ENCODE measurements at regions not wholly inside any gene's neighbourhood (a gene's known extent, or its start where the extent isn't known, plus 50 kb on each side); places are given as distances from the start of the nearest gene placed in this dataset.

DNA sequence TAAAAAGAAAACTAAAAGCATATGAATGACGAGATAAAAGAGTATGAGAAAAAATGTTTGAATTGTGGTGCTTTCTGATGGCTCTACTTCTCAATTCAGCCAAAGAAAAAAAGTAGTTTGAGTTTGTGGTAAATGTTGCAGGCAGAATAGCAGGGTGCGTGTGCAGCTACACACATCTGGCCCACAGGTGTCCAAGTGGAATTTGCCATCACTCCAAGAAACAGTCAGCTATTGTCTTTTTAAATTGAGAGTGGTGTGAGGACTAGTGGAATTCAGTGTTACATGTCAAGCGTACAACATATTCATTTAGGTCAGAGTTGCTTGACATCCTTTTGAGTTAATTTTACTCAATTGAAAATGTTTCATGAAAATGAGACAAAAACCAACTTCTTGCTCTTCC lies 424.8 kb upstream of the MAD2L1 start:
- TF ChIP-seq, protein P1, sequence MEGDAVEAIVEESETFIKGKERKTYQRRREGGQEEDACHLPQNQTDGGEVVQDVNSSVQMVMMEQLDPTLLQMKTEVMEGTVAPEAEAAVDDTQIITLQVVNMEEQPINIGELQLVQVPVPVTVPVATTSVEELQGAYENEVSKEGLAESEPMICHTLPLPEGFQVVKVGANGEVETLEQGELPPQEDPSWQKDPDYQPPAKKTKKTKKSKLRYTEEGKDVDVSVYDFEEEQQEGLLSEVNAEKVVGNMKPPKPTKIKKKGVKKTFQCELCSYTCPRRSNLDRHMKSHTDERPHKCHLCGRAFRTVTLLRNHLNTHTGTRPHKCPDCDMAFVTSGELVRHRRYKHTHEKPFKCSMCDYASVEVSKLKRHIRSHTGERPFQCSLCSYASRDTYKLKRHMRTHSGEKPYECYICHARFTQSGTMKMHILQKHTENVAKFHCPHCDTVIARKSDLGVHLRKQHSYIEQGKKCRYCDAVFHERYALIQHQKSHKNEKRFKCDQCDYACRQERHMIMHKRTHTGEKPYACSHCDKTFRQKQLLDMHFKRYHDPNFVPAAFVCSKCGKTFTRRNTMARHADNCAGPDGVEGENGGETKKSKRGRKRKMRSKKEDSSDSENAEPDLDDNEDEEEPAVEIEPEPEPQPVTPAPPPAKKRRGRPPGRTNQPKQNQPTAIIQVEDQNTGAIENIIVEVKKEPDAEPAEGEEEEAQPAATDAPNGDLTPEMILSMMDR (IDR thresholded peaks at IDR 0.05; ENCODE audit: poor library complexity, severe bottlenecking), result no peak
- TF ChIP-seq EZH2 (IDR thresholded peaks at IDR 0.05; ENCODE audit: borderline replicate concordance, insufficient read depth, low read length, poor library complexity, severe bottlenecking) (no peak), POLR2AphosphoS5 (IDR thresholded peaks at IDR 0.05) (no peak)
- TF ChIP-seq, protein P2, sequence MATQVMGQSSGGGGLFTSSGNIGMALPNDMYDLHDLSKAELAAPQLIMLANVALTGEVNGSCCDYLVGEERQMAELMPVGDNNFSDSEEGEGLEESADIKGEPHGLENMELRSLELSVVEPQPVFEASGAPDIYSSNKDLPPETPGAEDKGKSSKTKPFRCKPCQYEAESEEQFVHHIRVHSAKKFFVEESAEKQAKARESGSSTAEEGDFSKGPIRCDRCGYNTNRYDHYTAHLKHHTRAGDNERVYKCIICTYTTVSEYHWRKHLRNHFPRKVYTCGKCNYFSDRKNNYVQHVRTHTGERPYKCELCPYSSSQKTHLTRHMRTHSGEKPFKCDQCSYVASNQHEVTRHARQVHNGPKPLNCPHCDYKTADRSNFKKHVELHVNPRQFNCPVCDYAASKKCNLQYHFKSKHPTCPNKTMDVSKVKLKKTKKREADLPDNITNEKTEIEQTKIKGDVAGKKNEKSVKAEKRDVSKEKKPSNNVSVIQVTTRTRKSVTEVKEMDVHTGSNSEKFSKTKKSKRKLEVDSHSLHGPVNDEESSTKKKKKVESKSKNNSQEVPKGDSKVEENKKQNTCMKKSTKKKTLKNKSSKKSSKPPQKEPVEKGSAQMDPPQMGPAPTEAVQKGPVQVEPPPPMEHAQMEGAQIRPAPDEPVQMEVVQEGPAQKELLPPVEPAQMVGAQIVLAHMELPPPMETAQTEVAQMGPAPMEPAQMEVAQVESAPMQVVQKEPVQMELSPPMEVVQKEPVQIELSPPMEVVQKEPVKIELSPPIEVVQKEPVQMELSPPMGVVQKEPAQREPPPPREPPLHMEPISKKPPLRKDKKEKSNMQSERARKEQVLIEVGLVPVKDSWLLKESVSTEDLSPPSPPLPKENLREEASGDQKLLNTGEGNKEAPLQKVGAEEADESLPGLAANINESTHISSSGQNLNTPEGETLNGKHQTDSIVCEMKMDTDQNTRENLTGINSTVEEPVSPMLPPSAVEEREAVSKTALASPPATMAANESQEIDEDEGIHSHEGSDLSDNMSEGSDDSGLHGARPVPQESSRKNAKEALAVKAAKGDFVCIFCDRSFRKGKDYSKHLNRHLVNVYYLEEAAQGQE (IDR thresholded peaks at IDR 0.05; ENCODE audit: borderline replicate concordance), result no peak
